NK-92 treated with Interleukin-12 subunit alpha and Interleukin-12 subunit beta, amount 100 ng/mL, for 24 hours (cell line): ENCODE measurements at regions not wholly inside any gene's neighbourhood (a gene's known extent, or its start where the extent isn't known, plus 50 kb on each side); places are given as distances from the start of the nearest gene placed in this dataset.

ENCODE experiments used
- DNase-seq: peaks from one replicate; lab custom pipeline; 2025; lab: John Stamatoyannopoulos, UW

- DNase-seq = no peak
These were observed 54.7 kb upstream of the PRDM11 start for GRCh38 chr11:45091563-45092403.

GRCh38 chr11:45092404-45092785 is 54.0 kb upstream of the PRDM11 start:
- DNase-seq = no peak

GRCh38 chr11:45092901-45093760 is 53.3 kb upstream of the PRDM11 start:
- DNase-seq = peak; percentile 72

GRCh38 chr11:45093761-45094455 is 52.5 kb upstream of the PRDM11 start:
- no peak for DNase-seq

- DNase-seq = no peak
These were observed 51.3 kb upstream of the PRDM11 start for GRCh38 chr11:45094958-45095690.

GRCh38 chr11:45095691-45096010 is 50.8 kb upstream of the PRDM11 start:
- no peak for DNase-seq

GRCh38 chr11:45096636-45097035 is 49.8 kb upstream of the PRDM11 start:
- no peak for DNase-seq
